Inflammatory macrophage treated with lipopolysaccharide for 4 hours (primary cell): ENCODE measurements at regions not wholly inside any gene's neighbourhood (a gene's known extent, or its start where the extent isn't known, plus 50 kb on each side); places are given as distances from the start of the nearest gene placed in this dataset.

ENCODE experiments used
- DNase-seq: peaks from one replicate; pipeline ENCODE4 v3.0.0-alpha.2; 2020

- no peak for DNase-seq
Observed at GRCh38 chr4:28890949-28891775, 1829.0 kb upstream of the PCDH7 start.

DNA sequence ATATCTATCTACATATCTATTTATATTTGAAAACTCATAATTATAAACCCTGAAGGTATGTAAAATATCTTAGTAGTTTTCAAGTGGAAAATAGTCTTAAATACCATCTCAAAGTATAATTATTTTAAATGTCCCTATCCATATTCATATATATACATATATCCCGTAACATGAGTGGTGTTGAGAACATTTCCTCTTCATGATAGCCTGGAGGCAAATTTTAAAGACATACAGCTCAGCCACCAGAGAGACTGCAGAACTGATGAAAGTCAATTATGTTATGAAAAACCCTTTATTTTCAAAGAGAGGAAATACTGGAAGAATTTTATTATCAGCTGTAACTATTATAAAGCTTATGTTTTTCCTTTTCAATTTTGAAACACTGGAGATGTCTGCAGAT is 1806.7 kb upstream of the PCDH7 start:
- DNase-seq = no peak

GRCh38 chr4:28916585-28916984 is 1803.6 kb upstream of the PCDH7 start:
- DNase-seq = no peak

- DNase-seq = no peak
Observed at GRCh38 chr4:28918871-28919270, 1801.3 kb upstream of the PCDH7 start.

DNA sequence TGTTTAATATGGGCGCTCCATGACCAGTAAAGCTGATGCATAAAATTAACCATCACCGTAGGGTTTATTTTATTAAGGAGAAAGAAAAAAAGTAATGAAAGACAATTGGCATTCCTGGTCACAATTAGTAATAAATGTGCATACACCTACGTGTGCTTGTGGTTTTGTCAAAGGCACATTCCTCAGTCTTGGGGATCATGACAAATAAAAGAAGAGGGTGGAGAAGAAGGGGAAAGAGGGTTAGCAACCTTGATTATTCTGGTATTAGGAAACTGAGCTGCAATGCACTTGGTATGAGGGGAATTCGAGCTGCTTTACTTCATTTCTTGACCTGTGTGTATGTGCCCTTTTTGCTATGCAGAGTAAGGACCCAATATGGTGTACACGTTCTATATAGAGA is 1798.3 kb upstream of the PCDH7 start:
- no peak for DNase-seq

- DNase-seq = no peak
Observed at GRCh38 chr4:28926156-28926555, 1794.0 kb upstream of the PCDH7 start.

- no peak for DNase-seq
Observed at GRCh38 chr4:28942631-28943030, 1777.5 kb upstream of the PCDH7 start.

GRCh38 chr4:28947374-28947773 is 1772.8 kb upstream of the PCDH7 start:
- DNase-seq = no peak

GRCh38 chr4:28948501-28948900 is 1771.7 kb upstream of the PCDH7 start:
- no peak for DNase-seq

- DNase-seq = no peak
Observed at GRCh38 chr4:28966982-28967381, 1753.2 kb upstream of the PCDH7 start.

- DNase-seq = no peak
Observed at GRCh38 chr4:28973587-28974350, 1746.4 kb upstream of the PCDH7 start.

- DNase-seq = no peak
Observed at GRCh38 chr4:28976369-28976768, 1743.8 kb upstream of the PCDH7 start.

- no peak for DNase-seq
Observed at GRCh38 chr4:29002151-29002550, 1718.0 kb upstream of the PCDH7 start.

GRCh38 chr4:29005838-29006237 is 1714.3 kb upstream of the PCDH7 start:
- DNase-seq = no peak

DNA sequence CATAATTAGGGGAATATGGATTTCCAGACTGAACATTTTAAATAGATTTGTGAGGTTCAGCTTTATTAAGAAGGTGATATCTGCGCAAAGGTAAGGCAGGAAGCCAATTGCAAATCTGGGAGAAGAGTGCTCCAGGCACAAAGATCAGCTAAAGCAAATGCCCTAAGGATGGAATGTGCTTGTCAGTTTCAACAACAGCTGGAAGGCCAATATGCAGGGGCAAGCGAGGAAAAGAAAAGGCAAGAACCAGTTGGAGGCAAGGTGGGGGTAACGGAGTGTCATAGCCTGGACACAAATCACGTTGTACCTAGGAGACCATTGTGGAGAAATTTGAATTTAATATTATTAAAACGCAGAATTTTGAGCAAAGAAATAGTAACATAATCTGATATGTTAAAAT is 1710.3 kb upstream of the PCDH7 start:
- DNase-seq = no peak

GRCh38 chr4:29013341-29013740 is 1706.8 kb upstream of the PCDH7 start:
- no peak for DNase-seq

- DNase-seq = no peak
Observed at GRCh38 chr4:29014555-29014954, 1705.6 kb upstream of the PCDH7 start.

DNA sequence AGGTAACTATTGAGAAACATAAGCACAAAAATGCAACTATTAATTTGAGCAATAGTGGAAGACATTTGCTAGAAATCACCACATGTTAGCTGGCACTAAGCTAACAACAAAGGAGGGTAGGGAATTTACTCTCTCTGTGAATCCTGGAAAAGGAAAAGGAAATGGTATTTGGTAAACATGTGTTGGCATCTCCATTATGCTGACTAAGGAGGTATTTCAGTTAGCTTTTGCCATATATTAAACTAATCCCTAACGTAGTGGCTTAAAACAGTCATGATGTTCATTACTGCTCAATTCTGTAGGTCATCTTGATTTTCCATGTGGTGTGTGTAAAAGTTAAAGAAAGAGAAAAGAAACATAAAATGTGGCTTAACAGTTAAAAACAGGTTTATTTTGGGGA is 1686.5 kb upstream of the PCDH7 start:
- DNase-seq = no peak

- no peak for DNase-seq
Observed at GRCh38 chr4:29037501-29037900, 1682.7 kb upstream of the PCDH7 start.

DNA sequence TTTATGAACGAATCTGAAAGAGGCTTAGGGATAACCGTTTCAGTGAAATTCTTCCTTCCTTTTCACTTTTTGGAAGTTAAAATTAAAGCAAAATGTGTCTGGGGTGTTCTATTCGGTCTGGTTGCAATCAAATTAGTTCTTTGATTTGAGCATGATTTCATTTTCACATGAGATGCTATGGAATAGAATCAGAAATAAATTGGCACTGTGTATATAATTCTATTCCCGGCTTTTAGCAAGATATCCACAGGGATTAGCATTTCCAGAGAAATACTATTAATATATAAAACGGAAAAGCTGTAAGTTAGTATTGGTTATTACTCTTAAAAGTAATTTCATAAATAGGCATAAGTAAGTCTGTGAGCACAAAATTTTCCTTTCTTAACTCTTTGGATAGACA is 1676.8 kb upstream of the PCDH7 start:
- DNase-seq = no peak

- DNase-seq = no peak
Observed at GRCh38 chr4:29046186-29046585, 1674.0 kb upstream of the PCDH7 start.

DNA sequence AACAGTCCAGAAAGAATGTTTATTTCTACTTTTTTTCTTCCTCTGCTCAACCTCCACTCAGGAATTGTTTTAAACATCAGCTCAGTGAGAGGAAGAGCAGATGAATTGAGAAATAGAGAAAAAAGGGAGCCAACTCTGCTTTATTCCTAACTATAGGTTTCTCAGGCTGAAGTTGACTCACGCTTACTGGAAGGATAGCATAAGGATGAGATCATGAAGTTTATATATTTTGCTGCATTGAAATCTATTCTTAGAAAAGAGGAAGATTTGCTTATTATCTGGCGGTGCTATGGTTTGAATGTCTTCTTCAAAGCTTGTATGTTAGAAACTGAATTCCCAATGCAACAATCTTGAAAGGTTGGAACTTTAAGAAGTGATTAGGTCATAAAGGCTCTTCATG is 1673.4 kb upstream of the PCDH7 start:
- no peak for DNase-seq

DNA sequence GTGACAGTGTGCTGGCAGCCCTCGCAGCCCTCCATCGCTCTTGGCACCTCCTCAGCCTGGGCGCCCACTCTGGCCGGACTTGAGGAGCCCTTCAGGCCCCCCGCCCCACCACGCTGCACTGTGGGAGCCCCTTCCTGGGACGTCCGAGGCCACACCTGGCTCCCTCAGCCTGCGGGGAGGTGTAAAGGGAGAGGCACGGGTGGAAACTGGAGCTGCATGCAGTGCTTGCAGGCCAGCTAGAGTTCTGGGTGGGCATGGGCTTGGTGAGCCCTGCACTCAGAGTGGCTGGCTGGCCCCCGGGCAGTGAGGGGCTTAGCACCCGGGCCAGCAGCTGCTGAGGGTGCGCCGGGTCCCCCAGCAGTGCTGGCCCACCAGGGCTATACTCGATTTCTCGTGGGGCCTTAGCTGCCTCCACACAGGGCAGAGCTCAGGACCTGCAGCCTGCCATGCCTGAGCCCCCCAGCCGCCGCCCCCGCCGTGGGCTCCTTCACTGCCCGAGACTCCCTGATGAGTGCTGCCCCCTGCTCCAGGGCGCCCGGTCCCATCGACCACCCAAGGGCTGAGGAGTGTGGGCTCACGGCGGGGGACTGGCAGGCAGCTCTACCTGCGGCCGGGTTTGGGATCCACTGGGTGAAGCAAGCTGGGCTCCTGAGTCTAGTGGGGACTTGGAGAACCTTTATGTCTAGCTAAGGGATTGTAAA is 1672.7 kb upstream of the PCDH7 start:
- DNase-seq = no peak
